ENCODE measurements at regions not wholly inside any gene's neighbourhood (a gene's known extent, or its start where the extent isn't known, plus 50 kb on each side); places are given as distances from the start of the nearest gene placed in this dataset.

DNA sequence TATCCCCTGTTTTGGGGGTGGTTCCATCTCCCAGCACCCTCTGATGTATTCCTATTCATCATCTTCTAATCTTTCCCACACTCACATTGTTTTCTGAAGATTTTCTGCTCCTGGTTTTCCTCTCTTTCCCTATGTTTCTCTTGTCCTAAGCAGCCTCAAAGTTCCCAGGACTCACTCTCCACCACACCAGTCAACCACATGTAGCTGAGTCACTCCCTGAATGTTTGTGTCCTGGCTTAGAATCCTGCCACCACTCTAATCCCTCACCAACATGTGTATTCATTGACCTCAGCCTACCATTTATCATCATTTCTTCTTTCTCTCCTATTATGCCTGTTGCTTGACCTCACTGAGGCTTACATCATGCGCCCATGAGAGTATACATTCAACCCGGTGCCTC is 282.4 kb upstream of the ADAMTS16 start:
- Histone ChIP-seq H3K9me3 (no peaks in the 10 kb centered on the region), H3K4me3 (no peak overlapping the region), H3K4me1 (replicated peaks) (no peaks in the 10 kb centered on the region), H3K36me3 (no peaks in the 10 kb centered on the region), H3K27me3 (replicated peaks; ENCODE audit: insufficient read depth) (no peaks in the 10 kb centered on the region), H3K27ac (no peak overlapping the region)
- TF ChIP-seq POLR2AphosphoS5 (IDR thresholded peaks at IDR 0.05) (no peak), POLR2A (IDR thresholded peaks at IDR 0.05) (no peak), CTCF (IDR thresholded peaks at IDR 0.05) (no peak)
- DNase-seq (ENCODE audit: low spot score): no peak
- intact Hi-C loops (cut with DNase I): no loop called here
- WGBS: 95% methylated on average over 2 of the region's 2 CpGs

- Histone ChIP-seq H3K9me3 (no peaks in the 10 kb centered on the region), H3K36me3 (no peaks in the 10 kb centered on the region), H3K27ac (no peak overlapping the region), H3K27me3 (replicated peaks; ENCODE audit: insufficient read depth) (no peaks in the 10 kb centered on the region), H3K4me1 (replicated peaks) (no peaks in the 10 kb centered on the region), H3K4me3 (no peak overlapping the region)
- TF ChIP-seq POLR2AphosphoS5 (IDR thresholded peaks at IDR 0.05) (no peak), CTCF (IDR thresholded peaks at IDR 0.05) (no peak), POLR2A (IDR thresholded peaks at IDR 0.05) (no peak)
- intact Hi-C loops (cut with DNase I): no loop called here
- WGBS: 90% methylated on average over 2 of the region's 2 CpGs
- DNase-seq (ENCODE audit: low spot score): no peak
Measured at GRCh38 chr5:4859500-4860235, 280.5 kb upstream of the ADAMTS16 start.

DNA sequence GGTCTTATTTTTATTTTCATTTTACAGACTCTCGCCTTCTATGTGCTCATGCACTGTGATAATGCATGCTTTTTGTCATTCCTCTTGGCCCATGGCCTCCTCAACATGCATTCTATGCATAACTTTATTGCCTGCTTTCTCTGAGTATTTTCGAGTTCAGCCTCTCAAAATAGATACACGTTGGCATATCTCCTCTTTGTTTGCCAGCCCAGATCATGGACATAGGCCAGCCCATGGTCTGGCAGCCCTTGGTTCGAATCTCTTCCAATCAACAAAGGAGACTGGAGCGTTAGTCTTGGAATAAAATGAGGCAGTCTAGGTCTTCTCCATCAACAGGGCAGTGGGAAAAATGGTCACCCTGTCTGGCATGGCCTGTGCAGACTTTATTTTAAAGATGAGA is 279.5 kb upstream of the ADAMTS16 start:
- TF ChIP-seq CTCF (IDR thresholded peaks at IDR 0.05): no peak
- H3K36me3 ChIP-seq: no peaks in the 10 kb centered on the region
- no peaks in the 10 kb centered on the region for H3K9me3 ChIP-seq
- no peaks in the 10 kb centered on the region for H3K27me3 ChIP-seq (replicated peaks; ENCODE audit: insufficient read depth)
- intact Hi-C loops (cut with DNase I): no loop called here
- no peak overlapping the region for H3K4me3 ChIP-seq
- no peaks in the 10 kb centered on the region for H3K4me1 ChIP-seq (replicated peaks)
- WGBS: 68% methylated on average over 5 of the region's 5 CpGs
- DNase-seq (ENCODE audit: low spot score): no peak
- no peak overlapping the region for H3K27ac ChIP-seq

DNA sequence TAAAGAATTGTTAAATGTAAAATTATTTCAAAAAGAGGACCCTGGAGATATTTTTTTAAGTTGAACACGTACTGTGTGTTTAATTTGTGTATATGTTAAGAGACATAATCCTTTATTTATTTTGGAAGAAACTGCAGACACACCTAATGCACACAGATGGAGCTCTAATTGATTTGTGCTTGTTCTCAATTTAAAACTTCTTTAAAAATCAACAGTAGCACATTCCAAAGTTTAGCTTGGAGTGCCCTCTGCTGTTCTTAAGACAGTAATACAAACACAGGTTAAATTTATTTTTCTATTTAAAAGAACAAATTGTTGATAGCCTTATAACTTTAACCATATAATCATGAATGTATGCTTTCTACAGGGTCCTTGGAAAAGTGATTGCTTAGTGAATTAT is 277.6 kb upstream of the ADAMTS16 start:
- Histone ChIP-seq H3K4me3 (no peak overlapping the region), H3K4me1 (replicated peaks) (no peaks in the 10 kb centered on the region), H3K36me3 (no peaks in the 10 kb centered on the region), H3K27me3 (replicated peaks; ENCODE audit: insufficient read depth) (no peaks in the 10 kb centered on the region), H3K9me3 (no peaks in the 10 kb centered on the region), H3K27ac (no peak overlapping the region)
- intact Hi-C loops (cut with DNase I): no loop called here
- 12% methylated on average over 1 of the region's 1 CpG for WGBS
- DNase-seq (ENCODE audit: low spot score): no peak
- no peak for TF ChIP-seq POLR2A (IDR thresholded peaks at IDR 0.05)
- TF ChIP-seq POLR2AphosphoS5 (IDR thresholded peaks at IDR 0.05): no peak
- TF ChIP-seq CTCF (IDR thresholded peaks at IDR 0.05): peak in 3 of 4 experiments; percentile 32 to 58 (median 45)

GRCh38 chr5:4866131-4866659 is 273.9 kb upstream of the ADAMTS16 start:
- TF ChIP-seq POLR2A (IDR thresholded peaks at IDR 0.05) (no peak), CTCF (IDR thresholded peaks at IDR 0.05) (no peak), POLR2AphosphoS5 (IDR thresholded peaks at IDR 0.05) (no peak)
- Histone ChIP-seq H3K27me3 (replicated peaks; ENCODE audit: insufficient read depth) (no peaks in the 10 kb centered on the region), H3K4me3 (no peak overlapping the region), H3K9me3 (no peaks in the 10 kb centered on the region), H3K27ac (no peak overlapping the region), H3K36me3 (no peaks in the 10 kb centered on the region), H3K4me1 (replicated peaks) (no peaks in the 10 kb centered on the region)
- DNase-seq (ENCODE audit: low spot score): no peak
- intact Hi-C loops (cut with DNase I): no loop called here
- 94% methylated on average over 49 of the region's 49 CpGs for WGBS

All from prostate gland (tissue), 2 donors.